MM.1S (cell line): ENCODE measurements at regions not wholly inside any gene's neighbourhood (a gene's known extent, or its start where the extent isn't known, plus 50 kb on each side); places are given as distances from the start of the nearest gene placed in this dataset.

Experiments
- DNase-seq: peaks from one replicate; pipeline ENCODE4 v3.0.0-alpha.2; 2015
- H2AFZ ChIP-seq: fragments of 300-600 bp; sonication (generic); 2 replicates; pipeline ENCODE4 v1.6.0; 2016; ENCODE audit warnings: antibody characterized with exemption, low read length
- H3F3A ChIP-seq: fragments of 300-600 bp; sonication (generic); 2 replicates; pipeline ENCODE4 v1.6.1; 2016; ENCODE audit warnings: mild to moderate bottlenecking, antibody characterized with exemption, low read length, moderate library complexity, mixed read lengths; ENCODE audit not compliant: insufficient read depth
- H3K27ac ChIP-seq: fragments of 300-600 bp; sonication (generic); 2 replicates; pipeline ENCODE4 v1.5.1; 2016; ENCODE audit warnings: mild to moderate bottlenecking, low read length
- H3K27me3 ChIP-seq: fragments of 300-600 bp; sonication (generic); replicated peaks from 2 replicates; pipeline ENCODE4 v1.6.0; 2016; ENCODE audit warnings: low read length; ENCODE audit not compliant: insufficient read depth
- H3K36me3 ChIP-seq: fragments of 300-600 bp; sonication (generic); replicated peaks from 2 replicates; pipeline ENCODE4 v1.6.1; 2016; ENCODE audit warnings: mild to moderate bottlenecking, low read length, mixed read lengths; ENCODE audit not compliant: insufficient read depth
- H3K4me1 ChIP-seq: fragments of 300-600 bp; sonication (generic); 2 replicates; pipeline ENCODE4 v1.6.1; 2016; ENCODE audit warnings: low read length, mixed read lengths
- H3K4me2 ChIP-seq: fragments of 300-600 bp; sonication (generic); 2 replicates; pipeline ENCODE4 v1.6.0; 2016; ENCODE audit warnings: low read depth, low read length
- H3K4me3 ChIP-seq: fragments of 300-600 bp; sonication (generic); 2 replicates; pipeline ENCODE4 v1.5.1; 2016; ENCODE audit warnings: low read length, mixed read lengths
- H3K79me2 ChIP-seq: fragments of 300-600 bp; sonication (generic); 2 replicates; pipeline ENCODE4 v1.6.1; 2016; ENCODE audit warnings: mixed run types, low read length, mixed read lengths
- H3K9ac ChIP-seq: fragments of 300-600 bp; sonication (generic); 2 replicates; pipeline ENCODE4 v1.6.1; 2016; ENCODE audit warnings: low read length, mixed read lengths
- H3K9me2 ChIP-seq: fragments of 300-600 bp; sonication (generic); replicated peaks from 2 replicates; pipeline ENCODE4 v1.6.1; 2016; ENCODE audit warnings: mild to moderate bottlenecking, low read length, mixed read lengths; ENCODE audit not compliant: insufficient read depth
- H3K9me3 ChIP-seq: fragments of 300-600 bp; sonication (generic); replicated peaks from 2 replicates; pipeline ENCODE4 v1.6.1; 2016; ENCODE audit warnings: mild to moderate bottlenecking, low read length, mixed read lengths; ENCODE audit not compliant: insufficient read depth
- H4K20me1 ChIP-seq: fragments of 300-600 bp; sonication (generic); 2 replicates; pipeline ENCODE4 v1.6.1; 2016; ENCODE audit warnings: mild to moderate bottlenecking, low read length, moderate library complexity, mixed read lengths; ENCODE audit not compliant: insufficient read depth
- EZH2 ChIP-seq: fragments of 300-600 bp; sonication (generic); optimal IDR thresholded peaks from 2 replicates; pipeline ENCODE3; 2017; ENCODE audit warnings: low read depth, mild to moderate bottlenecking, antibody characterized with exemption, low read length, mixed read lengths
- EZH2phosphoT487 ChIP-seq: fragments of 300-600 bp; sonication (generic); IDR thresholded peaks from 2 replicates; pipeline ENCODE4 v1.6.1; 2018; ENCODE audit warnings: antibody characterized with exemption, low read length
- TF ChIP-seq, protein P1 (sequence below): fragments of 300-600 bp; sonication (generic); IDR thresholded peaks from 2 replicates; pipeline ENCODE4 v1.5.1; 2016; ENCODE audit warnings: antibody characterized with exemption, low read length, mixed read lengths

DNA sequence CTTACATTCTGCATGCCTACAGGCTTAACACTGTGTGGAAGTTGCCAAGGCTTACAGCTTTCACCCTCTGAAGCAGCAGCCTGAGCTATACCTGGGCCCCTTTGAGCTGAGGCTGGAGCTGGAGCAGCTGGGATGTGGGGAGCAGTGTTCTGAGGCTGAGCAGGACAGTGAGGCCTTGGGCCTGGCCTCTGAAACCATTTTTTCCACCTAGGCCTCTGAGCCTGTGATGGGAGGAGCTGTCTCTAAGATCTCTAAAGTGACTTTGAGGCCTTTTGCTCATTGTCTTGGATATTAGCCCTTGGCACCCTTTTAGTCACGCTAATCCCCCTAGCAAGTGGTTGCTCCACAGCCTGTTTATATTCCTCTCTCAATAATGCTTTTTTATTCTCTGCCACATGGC, 59.9 kb upstream of the ZBED5 start:
- Histone ChIP-seq H3K4me2 (no peak overlapping the region), H3K4me3 (no peak overlapping the region), H4K20me1 (no peaks in the 10 kb centered on the region), H3K4me1 (no peaks in the 10 kb centered on the region), H3K9me3 (no peaks in the 10 kb centered on the region), H3K9me2 (no peaks in the 10 kb centered on the region), H3K36me3 (no peaks in the 10 kb centered on the region), H3K27me3 (no peaks in the 10 kb centered on the region), H3K79me2 (no peaks in the 10 kb centered on the region), H3F3A (no peaks in the 10 kb centered on the region), H2AFZ (no peak overlapping the region), H3K9ac (no peak overlapping the region), H3K27ac (no peak overlapping the region)
- no peak for DNase-seq
- TF ChIP-seq, protein P1, sequence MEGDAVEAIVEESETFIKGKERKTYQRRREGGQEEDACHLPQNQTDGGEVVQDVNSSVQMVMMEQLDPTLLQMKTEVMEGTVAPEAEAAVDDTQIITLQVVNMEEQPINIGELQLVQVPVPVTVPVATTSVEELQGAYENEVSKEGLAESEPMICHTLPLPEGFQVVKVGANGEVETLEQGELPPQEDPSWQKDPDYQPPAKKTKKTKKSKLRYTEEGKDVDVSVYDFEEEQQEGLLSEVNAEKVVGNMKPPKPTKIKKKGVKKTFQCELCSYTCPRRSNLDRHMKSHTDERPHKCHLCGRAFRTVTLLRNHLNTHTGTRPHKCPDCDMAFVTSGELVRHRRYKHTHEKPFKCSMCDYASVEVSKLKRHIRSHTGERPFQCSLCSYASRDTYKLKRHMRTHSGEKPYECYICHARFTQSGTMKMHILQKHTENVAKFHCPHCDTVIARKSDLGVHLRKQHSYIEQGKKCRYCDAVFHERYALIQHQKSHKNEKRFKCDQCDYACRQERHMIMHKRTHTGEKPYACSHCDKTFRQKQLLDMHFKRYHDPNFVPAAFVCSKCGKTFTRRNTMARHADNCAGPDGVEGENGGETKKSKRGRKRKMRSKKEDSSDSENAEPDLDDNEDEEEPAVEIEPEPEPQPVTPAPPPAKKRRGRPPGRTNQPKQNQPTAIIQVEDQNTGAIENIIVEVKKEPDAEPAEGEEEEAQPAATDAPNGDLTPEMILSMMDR, result no peak
- TF ChIP-seq EZH2, result no peak
- no peak for TF ChIP-seq EZH2phosphoT487

DNA sequence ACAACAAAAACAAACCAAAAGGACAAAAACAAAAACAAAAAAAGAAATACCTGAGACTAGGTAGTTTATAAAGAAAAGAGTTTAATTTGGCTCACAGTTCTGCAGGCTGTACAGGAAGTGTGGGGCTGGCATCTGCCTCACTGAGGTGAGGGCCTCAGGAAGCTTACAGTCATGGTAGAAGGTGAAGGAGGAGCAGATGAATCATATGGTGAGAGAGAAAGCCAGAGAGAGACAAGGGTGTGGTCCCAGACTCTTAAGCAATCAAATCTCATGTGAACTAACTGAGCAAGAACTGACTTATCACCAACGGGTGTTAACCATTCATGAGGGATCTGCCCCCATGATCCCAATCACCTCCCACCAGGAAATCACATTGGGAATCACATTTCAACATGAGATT, 58.8 kb upstream of the ZBED5 start:
- Histone ChIP-seq H3K4me1 (no peaks in the 10 kb centered on the region), H3K4me2 (no peak overlapping the region), H4K20me1 (no peaks in the 10 kb centered on the region), H3K9me3 (no peaks in the 10 kb centered on the region), H3K79me2 (no peaks in the 10 kb centered on the region), H3K4me3 (no peak overlapping the region), H3K9me2 (no peaks in the 10 kb centered on the region), H3K27ac (no peak overlapping the region), H2AFZ (no peak overlapping the region), H3F3A (no peaks in the 10 kb centered on the region), H3K27me3 (no peaks in the 10 kb centered on the region), H3K36me3 (no peaks in the 10 kb centered on the region), H3K9ac (no peak overlapping the region)
- no peak for DNase-seq
- TF ChIP-seq, protein P1, result no peak
- TF ChIP-seq EZH2phosphoT487 (no peak), EZH2 (no peak)

DNA sequence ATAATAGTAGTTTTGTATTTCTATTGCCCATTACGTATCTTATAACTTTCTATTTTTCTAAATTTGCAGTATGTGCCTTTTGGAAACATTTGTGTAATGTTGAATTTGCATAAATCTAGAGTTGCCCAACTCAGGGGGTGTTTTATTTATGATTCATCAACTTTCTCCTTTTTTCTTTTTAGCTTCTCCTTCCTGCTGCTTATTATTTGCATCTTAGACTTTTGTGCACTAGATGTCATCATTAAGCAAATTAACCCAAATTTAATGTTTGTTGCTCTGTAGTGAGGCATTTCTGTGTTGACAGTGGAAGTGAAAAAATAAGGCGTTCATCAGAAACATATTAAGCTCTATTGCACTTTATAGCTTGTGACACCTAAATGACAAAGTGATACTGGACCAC, 56.2 kb upstream of the ZBED5 start:
- no peaks in the 10 kb centered on the region for H3F3A ChIP-seq
- H3K79me2 ChIP-seq, result no peaks in the 10 kb centered on the region
- H3K9ac ChIP-seq, result no peak overlapping the region
- no peak overlapping the region for H3K4me2 ChIP-seq
- no peak overlapping the region for H3K4me3 ChIP-seq
- no peaks in the 10 kb centered on the region for H3K4me1 ChIP-seq
- no peaks in the 10 kb centered on the region for H3K27me3 ChIP-seq
- H3K9me3 ChIP-seq, result no peaks in the 10 kb centered on the region
- no peaks in the 10 kb centered on the region for H4K20me1 ChIP-seq
- H2AFZ ChIP-seq, result no peak overlapping the region
- H3K36me3 ChIP-seq, result no peaks in the 10 kb centered on the region
- no peak overlapping the region for H3K27ac ChIP-seq
- no peak for TF ChIP-seq EZH2
- TF ChIP-seq EZH2phosphoT487, result no peak
- TF ChIP-seq, protein P1, result no peak
- DNase-seq, result no peak
- H3K9me2 ChIP-seq, result no peaks in the 10 kb centered on the region
